UCSD-AML1 (cell line): ENCODE measurements at regions not wholly inside any gene's neighbourhood (a gene's known extent, or its start where the extent isn't known, plus 50 kb on each side); places are given as distances from the start of the nearest gene placed in this dataset.

Experiments
- DNase-seq: peaks from one replicate; lab custom pipeline; 2025; ENCODE audit not compliant: unreplicated experiment; lab: John Stamatoyannopoulos, UW

DNA sequence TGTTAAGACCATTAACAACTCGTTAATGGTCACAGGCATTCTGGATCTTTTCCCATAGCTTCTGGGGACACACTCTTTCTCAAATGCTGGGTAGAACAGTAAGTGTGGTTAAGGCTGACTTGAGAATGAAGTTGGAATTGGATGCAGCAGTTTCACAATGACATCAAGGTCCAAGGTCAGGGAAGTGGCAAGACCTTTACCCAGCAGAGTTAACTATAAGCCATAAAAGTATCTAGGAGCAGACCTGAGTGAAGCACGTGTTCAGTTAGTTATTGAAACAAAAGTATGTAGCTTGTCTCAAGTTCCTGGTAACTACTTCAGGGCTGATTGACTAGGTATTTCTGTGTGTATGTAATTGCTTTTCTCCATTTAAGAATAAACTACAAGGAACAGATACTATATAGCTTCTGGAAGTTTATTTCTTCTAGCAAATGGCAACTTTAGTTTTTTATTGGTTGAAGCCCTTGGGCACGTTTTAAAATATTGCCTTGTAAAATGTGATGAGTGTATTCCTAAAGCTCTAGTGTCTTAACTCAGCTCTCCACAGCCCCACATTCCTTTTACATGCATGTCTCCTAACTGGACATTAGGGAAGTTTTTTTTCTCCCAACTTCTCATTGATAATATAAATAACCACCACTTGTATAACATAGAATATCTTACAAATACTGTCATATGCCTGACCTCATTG is 479.0 kb upstream of the CITED2 start:
- DNase-seq, result no peak

DNA sequence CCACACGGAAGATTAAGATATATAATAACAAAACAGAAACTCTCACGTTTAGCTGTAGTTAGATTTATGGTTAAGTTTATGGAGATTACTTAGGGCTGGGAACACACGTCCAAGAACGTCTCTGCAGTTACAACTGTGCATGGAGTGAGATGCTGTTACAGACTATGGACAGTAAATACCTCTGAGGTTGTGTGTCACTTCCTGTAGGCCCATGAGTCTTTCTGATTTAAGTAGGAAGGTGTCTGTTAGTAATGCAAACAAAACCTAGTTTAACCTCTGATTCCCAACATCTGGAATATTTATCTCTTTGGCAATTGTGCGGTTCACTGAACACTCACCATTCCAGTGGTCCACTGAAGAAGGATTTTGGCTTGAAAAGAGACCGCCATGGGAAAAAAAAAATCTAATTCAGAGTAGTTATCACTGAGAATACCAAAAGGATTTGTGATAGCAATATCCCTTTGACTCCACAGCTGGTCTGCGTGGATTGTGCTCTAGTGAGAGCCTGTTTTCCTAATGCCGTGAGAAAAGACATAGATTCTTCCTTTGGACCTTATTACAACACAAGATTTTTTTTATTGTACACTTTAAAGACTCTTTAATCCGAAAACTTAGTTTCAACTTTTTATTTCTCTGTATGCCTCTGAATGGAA is 478.2 kb upstream of the CITED2 start:
- DNase-seq, result no peak

DNA sequence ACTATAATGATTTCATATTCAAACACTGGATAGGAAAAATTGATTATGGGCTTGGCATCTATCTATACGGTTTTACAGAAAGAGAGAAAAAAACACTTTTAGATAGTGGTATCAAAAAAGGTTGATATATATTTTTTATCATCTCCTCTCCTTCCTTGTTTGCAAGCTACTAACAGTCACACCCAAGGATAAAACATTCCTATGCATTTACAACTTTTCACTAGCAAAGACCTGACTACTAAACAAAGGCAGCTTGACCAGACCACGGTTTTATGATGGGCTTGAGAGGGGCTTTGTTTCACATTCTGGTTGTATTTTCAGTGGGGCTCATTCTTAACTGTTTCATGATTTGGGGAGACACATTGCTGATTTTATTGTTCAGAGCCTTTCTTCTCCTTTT is 477.6 kb upstream of the CITED2 start:
- DNase-seq, result no peak

DNA sequence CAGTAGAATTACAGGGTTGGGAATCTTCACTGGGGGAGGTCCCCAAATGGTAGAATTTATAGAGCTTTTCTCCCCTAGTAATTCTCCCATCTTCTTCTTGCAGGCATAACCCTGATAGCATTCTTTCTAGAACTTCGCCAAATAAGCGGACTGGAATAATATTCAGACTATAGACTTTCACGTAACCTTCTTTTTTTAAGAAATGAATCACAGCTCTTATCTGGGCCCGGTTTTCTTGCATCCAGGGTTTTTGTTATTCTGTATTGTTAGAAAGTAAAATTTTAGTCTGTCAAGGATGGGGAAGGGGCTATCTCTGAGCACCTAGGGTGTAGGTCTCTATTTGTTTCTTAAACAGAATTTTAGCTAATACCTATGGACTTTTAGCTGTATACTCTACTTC is 476.8 kb upstream of the CITED2 start:
- DNase-seq, result no peak

DNA sequence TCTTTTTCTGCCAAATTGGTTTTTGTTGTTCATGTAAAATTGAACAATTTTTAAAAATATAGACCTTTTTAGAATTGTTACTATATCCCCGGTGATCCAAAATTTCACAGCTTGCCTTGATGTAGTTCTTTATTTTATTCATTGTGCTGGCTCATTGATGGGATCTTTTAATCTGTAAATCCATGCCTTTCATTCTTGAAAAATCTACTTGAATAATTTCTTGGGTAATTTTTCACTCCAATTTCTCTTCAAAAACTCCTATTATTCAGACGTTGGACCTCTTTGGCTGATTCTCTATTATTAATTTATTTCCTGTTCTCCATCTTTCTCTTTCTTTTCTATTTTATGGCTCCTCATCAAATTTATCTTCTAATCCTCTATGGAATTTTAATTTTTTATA is 476.1 kb upstream of the CITED2 start:
- no peak for DNase-seq

DNA sequence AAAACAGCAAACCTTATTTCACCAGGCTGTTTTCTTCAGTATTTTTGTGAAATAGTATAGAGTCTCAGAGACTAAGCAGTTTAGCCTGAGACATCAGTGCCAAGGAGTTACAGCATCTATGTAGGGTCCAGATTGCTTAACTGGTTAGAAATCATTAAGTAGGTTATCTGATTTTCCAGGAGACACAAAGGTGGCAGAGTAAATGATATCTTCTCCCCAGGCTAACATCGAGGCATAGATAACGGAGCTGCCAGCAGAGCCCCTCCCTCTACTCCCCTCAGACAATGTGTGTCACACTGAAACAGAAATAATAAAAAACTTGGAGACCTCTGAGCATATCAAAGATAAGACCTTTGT is 473.0 kb upstream of the CITED2 start:
- DNase-seq, result no peak

DNA sequence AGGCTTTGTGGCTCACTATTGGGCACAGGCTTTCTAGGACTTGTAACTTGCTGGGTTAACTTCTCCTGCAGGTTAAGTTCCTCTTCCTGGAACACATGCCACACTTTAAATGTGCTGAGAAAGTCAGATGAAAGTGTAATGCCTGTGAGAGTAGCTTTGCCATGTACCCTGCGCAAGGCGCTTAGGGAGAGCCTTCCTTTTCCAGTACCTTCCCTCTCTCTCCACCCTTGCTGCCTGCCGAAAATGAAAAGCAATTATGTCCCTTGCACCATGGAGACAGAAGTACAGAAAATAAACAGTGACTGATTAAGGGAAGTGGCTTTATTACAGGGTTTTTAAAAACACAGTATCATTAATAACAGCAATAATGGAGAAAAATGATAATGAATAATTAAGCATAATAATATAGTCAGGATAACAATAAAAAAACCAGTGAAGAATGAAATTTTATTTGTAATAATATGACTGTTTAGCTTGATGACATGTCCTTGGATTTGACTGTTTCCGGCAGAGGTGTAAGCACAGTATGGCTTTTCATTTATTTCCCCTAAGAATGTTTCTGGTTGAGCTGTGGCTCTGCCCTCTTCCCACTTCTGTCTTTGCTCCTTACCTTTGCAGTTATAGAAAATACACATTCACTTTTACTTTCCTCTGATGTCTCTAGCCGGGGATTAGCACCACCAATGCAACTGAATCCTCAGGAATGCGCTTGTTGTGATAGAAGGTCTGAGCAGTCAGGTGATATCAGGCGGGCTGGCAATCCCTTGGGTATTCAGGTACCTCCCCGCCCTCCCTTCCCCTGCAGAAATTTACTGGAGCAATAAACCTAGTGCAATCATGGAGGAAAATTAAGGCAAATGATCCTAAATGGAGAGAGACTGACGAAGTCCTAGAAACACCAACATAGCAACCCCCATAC is 472.3 kb upstream of the CITED2 start:
- peak; percentile 26 for DNase-seq

DNA sequence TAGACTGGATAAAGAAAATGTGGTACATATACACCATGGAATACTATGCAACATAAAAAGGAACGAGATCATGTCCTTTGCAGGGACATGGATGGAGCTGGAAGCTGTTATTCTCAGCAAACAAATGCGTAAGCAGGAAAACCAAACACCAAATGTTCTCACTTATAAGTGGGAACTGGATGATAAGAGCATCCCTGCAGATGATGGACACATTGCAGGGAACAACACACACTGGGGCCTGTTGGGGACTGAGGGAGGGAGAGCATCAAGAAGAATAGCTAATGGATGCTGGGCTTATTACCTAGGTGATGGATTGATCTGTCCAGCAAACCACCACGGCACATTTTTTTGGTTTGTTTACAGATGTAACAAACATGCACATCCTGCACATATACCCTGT is 470.5 kb upstream of the CITED2 start:
- DNase-seq, result no peak

DNA sequence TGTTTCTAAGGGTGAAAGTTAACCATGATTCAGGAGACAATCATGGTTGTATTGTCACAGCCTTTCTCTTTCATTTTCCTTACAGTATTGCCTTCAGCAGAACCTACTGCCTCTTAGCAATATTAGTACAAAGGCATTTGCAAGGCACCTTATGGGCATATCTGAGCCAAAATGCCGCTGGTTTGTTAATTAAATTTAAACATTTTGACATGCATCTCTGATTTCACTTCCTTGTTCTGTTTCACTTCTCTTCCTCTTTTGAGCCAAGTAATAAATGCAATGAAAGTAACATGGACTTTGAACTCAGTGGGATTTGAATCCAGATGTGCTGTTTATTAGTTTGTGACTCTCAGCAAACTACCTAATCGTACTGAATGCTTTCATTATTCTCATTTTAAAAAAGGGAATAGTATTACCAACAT is 467.4 kb upstream of the CITED2 start:
- no peak for DNase-seq

DNA sequence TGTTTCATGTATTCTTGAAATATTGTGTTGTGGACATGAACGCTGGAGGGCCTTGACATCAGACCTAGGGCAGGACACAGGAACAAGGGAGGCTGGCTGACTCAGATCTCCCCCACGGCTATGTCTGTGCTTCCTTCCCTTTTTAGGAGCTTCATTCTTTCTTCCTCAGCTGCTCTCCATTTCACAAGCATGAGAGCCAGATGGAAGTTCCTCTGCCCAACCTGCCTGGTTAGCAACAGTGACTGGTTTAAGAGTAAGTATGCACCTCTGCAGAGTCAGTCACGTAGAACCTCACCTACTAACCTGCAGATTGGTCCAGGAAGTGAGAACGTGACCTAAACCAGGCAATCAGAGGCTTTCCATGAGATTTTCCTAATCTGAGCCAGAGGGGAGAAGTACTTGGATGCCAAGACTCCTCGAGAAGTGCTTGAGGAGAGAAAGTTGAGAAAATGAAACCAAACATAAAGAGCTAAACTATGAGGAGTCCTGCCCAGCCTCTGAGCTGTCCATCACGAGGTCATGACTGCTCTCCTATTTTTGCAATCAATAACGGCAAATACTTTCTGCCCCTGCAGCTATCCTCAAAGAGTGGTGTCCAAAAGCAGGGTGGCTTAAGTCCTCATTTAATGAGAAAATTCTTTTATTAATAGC is 465.2 kb upstream of the CITED2 start:
- DNase-seq, result peak; percentile 61

DNA sequence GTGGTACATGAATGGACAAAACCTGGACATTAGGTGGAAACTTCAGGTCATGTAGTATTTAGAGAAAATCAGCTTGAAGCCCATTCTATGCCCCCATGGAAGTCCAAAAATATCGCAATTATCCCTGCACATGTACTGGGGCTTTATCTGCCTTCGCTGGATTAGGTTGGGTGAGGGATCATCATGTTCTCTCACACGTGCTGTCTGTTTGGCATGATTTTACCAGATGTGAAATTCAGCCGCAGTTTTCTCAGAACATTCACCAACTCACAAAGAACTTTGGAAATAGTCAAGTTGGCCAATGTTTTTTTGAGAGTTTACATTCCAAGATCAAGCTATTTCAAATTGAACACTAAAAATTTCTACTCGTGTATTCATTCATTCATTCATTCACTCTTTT is 459.8 kb upstream of the CITED2 start:
- DNase-seq, result no peak

DNA sequence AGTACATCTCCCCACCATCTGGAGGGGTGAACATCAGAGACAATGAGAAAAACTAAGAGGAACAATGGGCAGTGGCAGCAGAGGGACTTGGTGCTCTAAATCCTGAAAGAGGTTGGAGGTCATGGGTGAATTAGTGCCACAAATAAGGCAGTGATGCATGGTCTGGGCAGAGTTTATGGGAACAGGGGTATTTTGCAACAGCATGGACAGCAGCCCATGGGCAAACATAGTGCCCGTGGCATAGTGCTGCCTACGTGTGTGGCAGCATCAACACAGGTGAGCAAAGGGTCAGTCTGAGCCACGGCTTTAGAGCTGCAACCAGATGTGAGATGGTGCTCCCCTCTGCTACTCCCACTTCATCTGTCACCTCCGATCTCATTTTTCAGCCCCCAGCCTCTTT is 459.1 kb upstream of the CITED2 start:
- no peak for DNase-seq

DNA sequence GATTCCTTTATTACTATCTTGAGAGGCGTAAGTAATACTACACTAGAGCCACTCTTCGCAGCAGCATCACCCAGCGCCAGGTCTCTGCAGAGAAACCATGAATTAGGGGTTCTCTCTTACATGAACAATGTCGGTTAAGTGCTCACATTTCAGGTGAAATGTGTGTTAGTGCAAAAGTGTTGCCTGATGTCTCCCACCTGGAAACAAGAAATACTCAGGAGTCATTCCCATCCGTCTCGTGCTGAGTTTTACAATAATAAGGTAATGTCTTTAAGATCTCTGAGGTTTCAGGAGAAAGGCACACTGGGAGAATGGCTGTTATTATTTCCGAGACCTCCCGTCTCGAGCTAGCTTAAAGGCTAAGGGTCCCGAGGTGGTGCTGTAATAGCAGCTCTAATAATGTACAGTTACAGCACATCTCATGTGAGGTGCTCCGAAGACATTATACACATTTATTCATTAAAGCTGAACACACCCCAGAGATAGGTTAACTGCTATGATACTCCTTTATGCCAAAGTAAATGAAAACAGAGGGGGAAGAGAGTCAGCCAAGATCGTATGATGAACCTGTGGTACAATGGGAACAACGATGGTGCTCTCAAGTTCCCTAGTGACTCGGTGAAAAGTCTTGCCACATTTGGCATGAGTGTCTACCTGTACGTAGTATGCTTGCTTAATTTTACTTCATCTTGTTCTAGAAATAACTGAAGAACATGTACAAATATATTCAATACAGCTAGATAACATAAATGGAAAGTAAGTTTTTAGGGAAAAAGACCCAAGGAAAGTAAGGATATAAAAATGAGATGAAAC is 458.3 kb upstream of the CITED2 start:
- DNase-seq, result no peak

DNA sequence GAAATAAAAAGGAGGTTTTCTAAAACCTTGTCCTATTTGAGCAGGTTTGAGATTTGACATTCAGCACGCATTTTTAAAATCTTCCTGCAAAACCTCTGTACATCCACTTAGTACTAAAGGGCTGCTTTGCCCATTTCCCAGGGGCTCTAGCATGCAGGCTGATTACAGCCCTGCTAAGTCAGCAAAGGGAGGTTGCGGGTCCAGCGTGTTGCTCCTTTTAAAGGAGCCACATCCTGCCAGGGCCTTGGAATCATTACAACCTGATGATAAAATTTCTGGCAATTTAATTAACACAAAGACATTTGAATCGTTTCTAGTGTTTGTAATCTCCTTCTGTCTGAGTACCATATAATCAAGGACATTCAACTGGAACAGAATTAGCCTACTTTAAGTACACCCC is 455.1 kb upstream of the CITED2 start:
- no peak for DNase-seq

DNA sequence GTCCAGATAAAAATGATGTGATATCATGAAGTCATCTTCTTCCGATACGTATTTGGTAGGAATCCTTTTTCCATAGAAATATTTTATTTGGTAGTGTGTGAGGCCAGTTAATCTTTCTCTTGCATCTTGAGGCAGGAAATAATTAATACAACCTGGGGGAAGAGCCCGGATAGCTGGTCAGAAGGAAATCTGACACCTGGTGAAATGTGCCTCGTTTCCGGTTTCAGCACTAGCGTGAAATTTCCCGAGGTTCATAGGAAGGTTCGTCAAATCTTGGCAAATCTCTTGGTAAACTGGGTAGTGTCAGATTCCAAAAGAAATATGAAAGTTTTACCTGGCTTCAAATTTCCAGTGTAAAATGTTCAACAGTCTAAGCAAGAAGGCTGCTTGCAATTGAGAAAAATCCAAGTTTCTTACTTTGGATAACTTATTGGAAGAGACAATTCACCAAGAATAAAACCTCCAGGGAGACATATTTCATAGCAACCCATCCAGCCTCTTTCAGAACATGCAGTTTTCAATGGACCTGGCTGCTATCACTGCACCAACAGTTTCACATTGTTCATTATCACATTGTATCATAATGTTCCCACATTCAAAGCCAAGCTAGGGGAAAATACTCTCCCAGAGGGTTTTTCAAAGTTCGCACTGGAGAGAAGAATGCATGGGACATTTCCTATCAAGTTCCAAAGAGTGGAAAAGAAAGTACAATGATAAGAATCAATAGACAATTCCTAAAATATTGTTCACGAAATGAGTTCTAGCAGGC is 454.5 kb upstream of the CITED2 start:
- no peak for DNase-seq

DNA sequence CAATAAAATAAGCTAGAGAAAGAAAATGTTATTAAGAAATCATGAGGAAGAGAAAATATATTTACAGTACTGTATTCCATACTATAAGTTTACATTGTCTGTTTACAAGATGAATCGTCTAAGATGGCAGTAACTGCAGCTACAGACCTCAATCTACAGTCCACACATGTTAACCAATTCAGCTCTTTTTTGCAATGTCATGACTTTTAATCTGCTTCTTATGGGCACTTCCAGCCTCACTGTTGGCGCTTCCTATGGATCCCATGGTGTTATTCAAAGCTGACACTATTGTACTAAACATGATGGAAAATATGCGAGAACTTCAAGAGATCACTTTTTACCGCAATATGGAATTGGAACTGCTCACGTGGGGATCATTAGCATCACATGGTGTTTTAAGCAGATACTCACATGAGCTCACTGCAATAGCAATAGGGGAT is 451.5 kb upstream of the CITED2 start:
- DNase-seq, result no peak

DNA sequence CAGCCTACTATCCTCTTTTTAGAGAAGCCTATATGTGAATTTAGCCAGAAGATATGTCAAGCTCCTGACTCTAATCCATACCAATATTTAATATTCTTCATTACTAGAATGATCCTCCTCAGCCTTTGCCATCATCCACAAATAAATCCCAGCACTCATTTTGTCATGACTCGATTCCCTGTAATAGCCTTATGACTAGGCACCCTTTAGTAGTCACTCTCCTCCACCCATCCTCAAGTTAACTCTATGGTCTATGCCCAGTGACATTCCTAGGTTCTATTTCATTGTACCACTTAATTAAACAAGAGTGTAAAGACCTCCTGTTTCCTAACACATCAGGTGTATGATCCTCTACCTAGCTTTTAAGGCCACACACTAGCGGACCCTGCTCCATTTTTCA is 450.4 kb upstream of the CITED2 start:
- DNase-seq, result no peak

DNA sequence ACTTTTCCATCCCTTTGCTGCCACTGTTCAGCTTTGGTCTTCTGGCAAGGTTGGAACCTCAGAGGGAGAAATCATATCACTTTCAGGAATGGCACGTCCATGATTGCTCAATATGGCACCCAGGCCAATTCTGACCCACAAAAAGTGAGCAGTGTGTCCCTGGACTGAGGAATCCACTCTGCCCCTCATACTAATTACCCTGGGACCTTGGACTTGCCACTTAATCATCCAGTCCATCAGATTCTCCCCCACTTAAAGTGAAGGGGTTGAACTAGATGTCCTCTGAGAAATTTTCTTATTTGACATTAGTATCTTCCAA is 449.3 kb upstream of the CITED2 start:
- no peak for DNase-seq

DNA sequence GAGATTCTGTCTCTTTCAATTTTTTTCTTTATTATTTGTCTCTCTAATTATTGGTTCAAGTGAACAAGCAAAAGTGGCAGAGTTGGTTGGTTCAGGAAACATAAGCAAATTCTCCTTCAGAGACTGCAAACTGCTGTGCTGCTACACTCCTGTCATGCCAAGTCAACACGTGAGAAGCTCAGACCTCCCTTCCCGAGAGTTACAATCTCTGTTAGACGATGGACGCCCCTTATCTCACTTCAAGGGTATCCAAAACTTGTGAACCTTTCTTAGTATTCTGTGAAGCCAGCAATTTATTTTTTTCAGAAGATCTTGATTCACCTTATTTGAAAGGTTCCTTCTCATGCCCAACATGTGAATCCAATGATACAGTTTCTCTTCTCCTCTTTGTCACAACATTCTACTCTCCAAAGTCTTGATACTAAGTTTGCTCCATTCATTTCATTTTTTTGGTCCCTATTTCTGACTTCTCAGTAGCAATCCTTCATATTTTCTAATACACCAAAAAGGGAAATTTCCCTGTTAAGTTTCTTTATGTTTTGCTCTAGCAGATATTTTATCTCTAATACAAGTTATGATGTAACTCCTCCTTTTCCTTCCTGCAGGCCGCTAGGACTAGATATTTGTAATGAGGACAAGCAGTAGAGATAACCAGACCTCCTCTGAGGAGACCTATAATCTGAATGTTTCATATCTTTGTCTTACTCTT is 448.8 kb upstream of the CITED2 start:
- no peak for DNase-seq
